Epithelial cell of proximal tubule (primary cell): ENCODE measurements at regions not wholly inside any gene's neighbourhood (a gene's known extent, or its start where the extent isn't known, plus 50 kb on each side); places are given as distances from the start of the nearest gene placed in this dataset.

Experiments
- DNase-seq: peaks from one replicate; pipeline ENCODE4 v3.0.0-alpha.2; 2011; ENCODE audit warnings: low read depth
- H3K4me3 ChIP-seq: 2 replicates; pipeline ENCODE4 v1.5.1; 2011; ENCODE audit warnings: low read depth, mild to moderate bottlenecking, low read length
- CTCF ChIP-seq: conservative IDR thresholded peaks from 2 replicates; pipeline ENCODE4 v1.5.1; 2012; ENCODE audit warnings: low read depth, mild to moderate bottlenecking, low read length

- no peak for DNase-seq
- H3K4me3 ChIP-seq = no peak overlapping the region
- no peak for TF ChIP-seq CTCF
These were observed 360.5 kb downstream of the RSL24D1 start for GRCh38 chr15:54836052-54836795.

GRCh38 chr15:54829821-54830220 is 366.9 kb downstream of the RSL24D1 start:
- no peak for DNase-seq
- TF ChIP-seq CTCF = no peak
- no peak overlapping the region for H3K4me3 ChIP-seq

GRCh38 chr15:54820811-54821210 is 375.9 kb downstream of the RSL24D1 start:
- DNase-seq = no peak
- H3K4me3 ChIP-seq = no peak overlapping the region
- no peak for TF ChIP-seq CTCF

- TF ChIP-seq CTCF = no peak
- no peak overlapping the region for H3K4me3 ChIP-seq
- DNase-seq = no peak
These were observed 376.6 kb downstream of the RSL24D1 start for GRCh38 chr15:54820098-54820497.

GRCh38 chr15:54816401-54816800 is 380.3 kb downstream of the RSL24D1 start:
- H3K4me3 ChIP-seq = no peak overlapping the region
- no peak for TF ChIP-seq CTCF
- DNase-seq = no peak

GRCh38 chr15:54815556-54815955 is 381.2 kb downstream of the RSL24D1 start:
- DNase-seq = no peak
- no peak for TF ChIP-seq CTCF
- H3K4me3 ChIP-seq = no peak overlapping the region

- H3K4me3 ChIP-seq = no peak overlapping the region
- TF ChIP-seq CTCF = no peak
- DNase-seq = no peak
These were observed 384.4 kb downstream of the RSL24D1 start for GRCh38 chr15:54812383-54812782.
